LHCN-M2 (cell line): ENCODE measurements at regions not wholly inside any gene's neighbourhood (a gene's known extent, or its start where the extent isn't known, plus 50 kb on each side); places are given as distances from the start of the nearest gene placed in this dataset.

Experiments
- DNase-seq: peaks from one replicate; pipeline ENCODE4 v3.0.0-alpha.2; 2012; ENCODE audit warnings: low read depth

- no peak for DNase-seq
Measured at GRCh38 chr2:129233751-129234406, 745.6 kb upstream of the RAB6C start.

DNA sequence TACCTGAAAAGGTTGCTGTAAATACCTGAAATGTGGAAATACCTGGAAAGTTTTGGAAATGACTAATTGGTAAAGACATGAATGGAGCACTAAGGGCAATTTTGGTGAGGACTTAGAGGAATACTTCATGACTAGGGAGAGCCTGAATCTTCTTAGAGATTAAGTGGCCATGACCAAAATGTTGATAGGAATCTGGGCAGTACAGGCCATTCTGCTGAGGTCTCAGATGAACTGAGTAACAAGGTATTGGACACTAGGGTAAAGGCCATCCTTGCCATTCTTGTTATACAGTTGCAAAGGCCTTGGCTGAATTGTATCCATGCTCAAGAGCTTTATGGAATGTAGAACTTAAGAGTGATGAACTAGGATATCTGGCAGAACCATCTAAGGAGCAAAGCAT is 742.9 kb upstream of the RAB6C start:
- no peak for DNase-seq

DNA sequence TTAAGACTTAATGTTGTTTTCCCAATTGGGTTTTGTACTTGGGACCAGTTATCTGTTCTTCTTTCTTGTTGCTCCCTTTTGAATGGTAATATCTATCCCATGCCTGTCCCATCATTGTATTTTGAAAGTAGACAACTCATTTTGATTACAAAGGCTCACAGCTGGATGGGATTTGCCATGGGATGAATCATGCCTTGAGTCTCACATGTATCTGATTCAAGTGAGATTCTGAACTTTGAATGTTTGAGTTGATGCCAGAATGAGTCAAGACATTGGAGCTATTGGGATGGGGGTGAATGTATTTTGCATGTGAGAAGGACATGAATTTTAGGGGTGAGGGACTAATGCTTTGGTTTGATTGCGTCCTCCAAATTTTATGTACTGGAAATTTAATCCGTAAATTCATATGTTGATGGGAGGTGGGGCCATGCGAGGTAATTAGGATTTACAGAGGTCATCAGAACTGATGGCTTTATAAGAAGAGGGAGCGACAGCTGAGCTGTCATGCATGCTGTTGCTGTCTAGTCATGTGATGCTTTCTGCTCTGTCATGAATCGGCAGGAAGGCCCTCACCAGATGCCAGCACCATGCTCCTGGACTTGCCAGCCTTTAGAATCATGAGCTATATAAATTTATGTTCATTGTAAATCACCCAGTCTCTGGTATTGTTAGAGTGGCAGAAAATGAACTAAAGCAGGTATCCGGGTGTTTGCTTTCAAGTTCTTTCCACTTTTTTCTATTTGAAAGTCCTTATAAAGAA is 741.3 kb upstream of the RAB6C start:
- no peak for DNase-seq

DNA sequence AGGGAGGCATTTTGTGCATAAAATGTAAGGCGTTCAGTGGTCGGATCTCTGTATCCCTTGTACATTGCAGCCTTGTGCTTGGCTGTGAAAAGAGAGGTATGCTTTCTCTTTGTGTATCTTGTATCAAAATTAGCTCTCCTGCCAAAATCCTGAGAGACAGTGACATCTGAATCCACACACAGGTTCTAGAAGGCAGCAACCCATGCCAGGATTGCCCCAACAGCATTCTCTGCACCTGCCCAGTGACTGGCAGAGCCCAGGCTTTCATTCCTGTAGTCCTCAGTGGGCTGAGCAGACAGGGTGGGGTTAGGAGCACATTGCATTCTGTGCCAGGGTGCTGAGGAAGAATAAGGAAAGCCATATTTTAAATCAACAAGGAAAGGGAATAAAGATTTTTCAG is 740.3 kb upstream of the RAB6C start:
- no peak for DNase-seq

- no peak for DNase-seq
Measured at GRCh38 chr2:129240061-129240460, 739.4 kb upstream of the RAB6C start.

- DNase-seq, result no peak
Measured at GRCh38 chr2:129242269-129242668, 737.2 kb upstream of the RAB6C start.

DNA sequence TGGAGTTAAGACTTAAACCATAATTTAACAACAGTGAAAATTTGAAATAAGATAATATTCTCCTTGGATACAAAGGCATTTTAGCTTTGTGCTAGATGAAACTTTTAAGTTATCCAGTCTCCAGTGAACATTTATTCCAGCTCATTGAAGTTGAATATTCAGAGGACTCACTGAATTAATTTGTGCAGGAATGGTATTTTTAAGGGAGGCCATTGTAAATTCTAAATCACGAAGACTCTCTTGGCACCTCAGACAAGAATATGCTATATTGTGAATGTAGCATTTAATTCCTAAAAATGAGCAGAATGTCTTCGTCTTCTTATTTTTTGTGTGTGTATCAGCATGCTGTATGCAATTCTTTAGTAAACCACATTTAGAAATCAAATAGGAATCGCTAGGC is 731.7 kb upstream of the RAB6C start:
- no peak for DNase-seq

DNA sequence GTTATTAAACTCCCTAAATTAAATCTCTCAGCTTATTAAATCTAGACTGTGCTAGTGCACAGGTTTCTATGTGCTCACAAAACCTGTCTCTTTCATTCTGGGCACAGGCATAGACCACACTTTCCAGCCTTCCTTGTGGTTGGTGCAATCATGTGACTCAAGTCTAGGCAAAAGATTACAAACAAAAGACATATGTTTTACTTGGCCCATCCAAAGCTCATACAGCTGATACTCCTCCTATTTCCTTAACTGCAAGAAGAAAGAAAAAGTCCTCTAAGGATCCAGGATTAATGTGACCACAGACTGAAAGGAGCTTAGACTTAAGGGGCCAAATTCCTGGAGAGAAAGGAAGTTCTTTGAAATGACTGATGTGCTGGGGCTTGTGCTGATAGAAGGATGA is 731.3 kb upstream of the RAB6C start:
- DNase-seq, result no peak

- DNase-seq, result no peak
Measured at GRCh38 chr2:129252781-129253460, 726.5 kb upstream of the RAB6C start.

DNA sequence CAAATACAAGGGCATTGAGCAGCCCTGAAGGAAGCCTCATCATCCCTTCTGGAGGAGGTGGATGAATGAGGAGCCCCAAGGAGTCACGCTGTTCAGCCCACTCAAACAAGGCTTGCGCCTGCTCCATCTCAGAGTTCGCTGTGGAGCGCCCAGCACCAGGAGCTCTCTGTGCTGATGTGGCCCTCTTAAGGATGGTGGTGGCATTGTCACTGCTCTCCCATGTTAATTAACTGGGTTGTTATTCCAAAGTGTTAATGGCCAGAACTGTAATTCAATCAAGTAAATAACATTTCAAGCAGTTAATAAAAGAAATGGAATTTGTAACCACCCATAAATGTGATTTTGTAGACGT is 726.0 kb upstream of the RAB6C start:
- no peak for DNase-seq

GRCh38 chr2:129254718-129255117 is 724.7 kb upstream of the RAB6C start:
- no peak for DNase-seq

GRCh38 chr2:129255610-129256313 is 723.7 kb upstream of the RAB6C start:
- DNase-seq, result no peak

- DNase-seq, result no peak
Measured at GRCh38 chr2:129256642-129257041, 722.8 kb upstream of the RAB6C start.

- DNase-seq, result no peak
Measured at GRCh38 chr2:129262934-129263333, 716.5 kb upstream of the RAB6C start.

GRCh38 chr2:129263939-129264338 is 715.5 kb upstream of the RAB6C start:
- DNase-seq, result no peak

DNA sequence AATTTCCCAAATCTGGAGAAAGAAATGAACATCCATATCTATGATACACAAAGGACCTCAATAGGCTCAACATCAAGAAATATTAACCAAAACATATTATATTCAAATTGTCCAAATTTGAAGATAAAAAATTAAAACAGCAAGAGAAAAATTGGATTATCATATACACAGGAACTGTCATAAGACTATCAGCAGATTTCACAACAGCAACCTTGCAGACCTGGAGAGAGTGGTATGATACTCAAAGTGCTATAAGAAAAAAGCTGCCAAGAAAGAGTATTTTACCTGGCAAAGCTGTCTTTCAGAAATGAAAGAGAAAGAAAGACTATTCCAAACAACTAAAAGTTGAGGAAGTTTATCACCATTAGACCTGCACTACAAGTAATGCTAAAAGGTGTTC is 711.9 kb upstream of the RAB6C start:
- DNase-seq, result no peak

GRCh38 chr2:129273266-129274037 is 706.0 kb upstream of the RAB6C start:
- no peak for DNase-seq

- DNase-seq, result no peak
Measured at GRCh38 chr2:129274038-129274415, 705.4 kb upstream of the RAB6C start.

GRCh38 chr2:129274918-129275317 is 704.5 kb upstream of the RAB6C start:
- no peak for DNase-seq

DNA sequence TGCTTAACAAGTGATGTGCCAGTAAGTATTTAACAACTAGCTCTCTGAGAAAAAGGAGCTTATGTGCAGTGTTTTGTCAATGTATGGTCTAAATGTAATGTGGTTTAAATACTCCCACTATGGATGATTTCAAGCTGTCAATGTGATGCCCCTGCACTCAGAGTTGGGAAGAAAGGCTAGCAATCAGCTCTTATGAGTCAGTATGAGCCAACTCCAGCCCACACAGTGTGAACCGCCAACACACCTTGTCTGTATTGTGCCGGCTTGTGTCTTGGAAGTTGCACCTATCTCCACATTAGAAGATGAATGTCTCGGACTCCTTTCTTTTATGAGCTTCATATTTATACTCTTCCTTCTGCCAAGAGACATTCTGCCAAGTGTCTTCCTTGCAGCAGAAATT is 703.8 kb upstream of the RAB6C start:
- DNase-seq, result no peak

GRCh38 chr2:129276978-129277584 is 702.4 kb upstream of the RAB6C start:
- no peak for DNase-seq
